CD8-positive, alpha-beta memory T cell (primary cell): ENCODE measurements at regions not wholly inside any gene's neighbourhood (a gene's known extent, or its start where the extent isn't known, plus 50 kb on each side); places are given as distances from the start of the nearest gene placed in this dataset.

Source experiments
- CTCF ChIA-PET: fragments of 350-600 bp; sonication (Branson Sonifier 250); formaldehyde crosslinking; loops from one replicate; lab custom pipeline; 2021; ENCODE audit warnings: antibody characterized with exemption; lab: Charles Lee
- POLR2A ChIA-PET: fragments of 350-600 bp; sonication (Branson Sonifier 250); formaldehyde crosslinking; loops from one replicate; lab custom pipeline; 2021; ENCODE audit warnings: antibody characterized with exemption; lab: Charles Lee
- DNase-seq, 5 donors: peaks; one replicate each; pipeline versions ENCODE4 v3.0.0 to v3.0.0-alpha.2; 2020 to 2022; ENCODE audit warnings: mixed read lengths in 1 of 5
- H3K27ac ChIP-seq: one replicate; pipeline ENCODE4 v1.7.0; 2013; ENCODE audit warnings: low read depth, mild to moderate bottlenecking, low read length, moderate library complexity
- H3K27me3 ChIP-seq: 2 replicates; pipeline ENCODE4 v1.7.0; 2013; ENCODE audit warnings: low read length, mild to moderate bottlenecking; ENCODE audit not compliant: insufficient read depth, poor library complexity, severe bottlenecking
- H3K36me3 ChIP-seq: 2 replicates; pipeline ENCODE4 v1.7.0; 2013; ENCODE audit warnings: mild to moderate bottlenecking, low read length, moderate library complexity; ENCODE audit not compliant: insufficient read depth
- H3K4me1 ChIP-seq: 2 replicates; pipeline ENCODE4 v1.7.0; 2013; ENCODE audit warnings: mild to moderate bottlenecking, low read length, moderate library complexity; ENCODE audit not compliant: insufficient read depth
- H3K4me3 ChIP-seq: 2 replicates; pipeline ENCODE4 v1.7.0; 2013; ENCODE audit warnings: mild to moderate bottlenecking, low read length
- H3K9me3 ChIP-seq: 2 replicates; pipeline ENCODE4 v1.7.0; 2013; ENCODE audit warnings: mild to moderate bottlenecking, low read length
- H3K27ac Mint-ChIP-seq, 8 donors: one replicate each; pipeline ENCODE4 v1.8.0; 2020 to 2021; ENCODE audit warnings: mixed read lengths in 8 of 8, mild to moderate bottlenecking in 6 of 8, inconsistent platforms in 3 of 8, moderate library complexity in 3 of 8
- H3K27me3 Mint-ChIP-seq, 2 donors: one replicate each; pipeline ENCODE4 v1.8.0; 2020 to 2021; ENCODE audit warnings: mixed read lengths in 2 of 2, mild to moderate bottlenecking in 1 of 2, moderate library complexity in 1 of 2
- H3K36me3 Mint-ChIP-seq, 3 donors: one replicate each; pipeline ENCODE4 v1.8.0; 2020 to 2021; ENCODE audit warnings: mixed read lengths in 3 of 3, inconsistent platforms in 1 of 3, mild to moderate bottlenecking in 1 of 3
- H3K4me1 Mint-ChIP-seq, 3 donors: one replicate each; pipeline ENCODE4 v1.8.0; 2020 to 2021; ENCODE audit warnings: mixed read lengths in 3 of 3, inconsistent platforms in 1 of 3, mild to moderate bottlenecking in 1 of 3
- H3K4me3 Mint-ChIP-seq, 7 donors: one replicate each; pipeline ENCODE4 v1.8.0; 2020 to 2021; ENCODE audit warnings: mixed read lengths in 7 of 7, mild to moderate bottlenecking in 6 of 7, moderate library complexity in 4 of 7, inconsistent platforms in 2 of 7
- H3K9me3 Mint-ChIP-seq, 5 donors: one replicate each; pipeline ENCODE4 v1.8.0; 2020 to 2022; ENCODE audit warnings: mixed read lengths in 5 of 5, mild to moderate bottlenecking in 3 of 5, moderate library complexity in 2 of 5, inconsistent platforms in 1 of 5

DNA sequence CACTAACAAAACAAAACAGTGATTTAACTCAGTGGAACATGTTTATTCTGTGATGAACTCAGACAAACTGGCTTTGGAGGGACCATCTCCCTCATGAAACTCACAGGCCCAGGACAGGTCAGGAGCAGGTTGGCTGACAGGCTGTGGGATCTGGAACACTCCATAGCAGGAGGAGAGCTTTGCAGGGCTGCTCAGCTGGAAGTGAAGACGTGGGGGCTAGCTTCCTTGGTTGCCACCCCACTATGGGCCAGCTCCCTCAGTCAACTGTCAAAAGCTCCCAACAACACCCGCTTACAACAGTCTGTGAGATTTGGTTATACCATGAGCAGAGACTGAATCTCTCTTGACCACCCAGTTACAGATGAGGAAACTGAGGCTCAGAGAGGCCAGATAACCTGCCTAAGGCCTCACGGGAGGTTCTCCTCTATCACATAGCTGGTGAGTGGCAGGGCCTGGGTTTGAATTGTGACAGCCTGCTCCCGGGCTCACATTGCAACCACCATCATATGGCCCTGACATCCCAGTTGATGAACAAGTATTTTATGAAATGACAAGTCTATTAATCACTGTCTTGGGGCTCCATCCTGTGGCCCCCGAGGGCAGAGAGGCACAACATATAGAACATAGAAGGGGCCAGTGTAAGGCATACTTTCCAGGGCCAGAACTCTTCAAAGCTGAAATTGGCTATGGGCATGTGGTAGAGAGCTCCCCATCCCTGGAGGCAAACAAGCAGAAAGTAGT lies 473.4 kb downstream of the MN1 start:
- Histone ChIP-seq H3K4me1 (no peaks in the 10 kb centered on the region), H3K27ac (no peak overlapping the region), H3K27me3 (no peaks in the 10 kb centered on the region), H3K36me3 (no peaks in the 10 kb centered on the region), H3K4me3 (no peak overlapping the region), H3K9me3 (no peaks in the 10 kb centered on the region)
- Mint-ChIP-seq H3K9me3 (peaks cover 0 to 2% (median 0%) of the 10 kb centered on the region in 5 donors), H3K27ac (no peak overlapping the region), H3K4me1 (no peaks in the 10 kb centered on the region), H3K4me3 (no peak overlapping the region), H3K27me3 (peaks cover 22 to 30% of the 10 kb centered on the region in 2 donors), H3K36me3 (no peaks in the 10 kb centered on the region)
- ChIA-PET POLR2A (no interaction called here), CTCF (no interaction called here)
- DNase-seq = no peak

DNA sequence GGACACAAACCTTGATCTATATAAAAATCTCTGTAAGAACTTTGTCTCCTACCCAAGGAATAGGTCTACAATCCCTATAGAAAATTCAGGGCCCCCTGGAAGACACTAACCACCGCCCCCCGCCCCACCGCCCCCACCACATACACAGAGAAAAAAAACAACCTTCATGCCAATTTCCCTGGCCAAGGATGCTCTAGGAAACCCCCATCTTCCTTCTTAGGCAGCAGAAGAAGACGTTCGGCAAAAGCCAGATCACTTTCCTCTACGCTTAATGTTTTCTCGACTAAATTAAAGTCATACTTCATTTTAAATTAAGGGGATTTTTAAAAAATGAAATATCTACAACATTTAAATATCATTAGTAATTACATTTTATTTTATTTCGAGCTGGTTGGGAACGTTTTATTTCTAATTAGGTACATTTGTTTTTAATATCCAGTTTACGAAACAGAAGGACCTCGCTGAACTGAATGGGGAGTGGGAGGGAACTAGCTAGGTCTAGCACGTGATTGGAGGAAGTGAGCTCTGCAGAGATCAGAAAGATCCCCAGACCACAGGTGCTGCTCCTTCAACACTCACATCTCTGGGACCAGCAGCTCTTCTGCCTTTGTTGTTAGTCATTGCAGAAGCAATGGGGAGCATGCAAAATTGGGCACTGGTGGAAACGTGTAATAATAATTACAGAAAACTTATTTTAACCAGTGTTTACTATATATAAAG lies 472.3 kb downstream of the MN1 start:
- ChIA-PET CTCF (no interaction called here), POLR2A (no interaction called here)
- Histone ChIP-seq H3K4me3 (no peak overlapping the region), H3K4me1 (no peaks in the 10 kb centered on the region), H3K27ac (no peak overlapping the region), H3K27me3 (no peaks in the 10 kb centered on the region), H3K9me3 (no peaks in the 10 kb centered on the region), H3K36me3 (no peaks in the 10 kb centered on the region)
- no peak overlapping the region for H3K4me3 Mint-ChIP-seq
- peaks cover 0 to 2% (median 0%) of the 10 kb centered on the region in 5 donors for H3K9me3 Mint-ChIP-seq
- no peaks in the 10 kb centered on the region for H3K36me3 Mint-ChIP-seq
- peaks cover 23 to 25% of the 10 kb centered on the region in 2 donors for H3K27me3 Mint-ChIP-seq
- no peaks in the 10 kb centered on the region for H3K4me1 Mint-ChIP-seq
- no peak for DNase-seq
- no peak overlapping the region for H3K27ac Mint-ChIP-seq

DNA sequence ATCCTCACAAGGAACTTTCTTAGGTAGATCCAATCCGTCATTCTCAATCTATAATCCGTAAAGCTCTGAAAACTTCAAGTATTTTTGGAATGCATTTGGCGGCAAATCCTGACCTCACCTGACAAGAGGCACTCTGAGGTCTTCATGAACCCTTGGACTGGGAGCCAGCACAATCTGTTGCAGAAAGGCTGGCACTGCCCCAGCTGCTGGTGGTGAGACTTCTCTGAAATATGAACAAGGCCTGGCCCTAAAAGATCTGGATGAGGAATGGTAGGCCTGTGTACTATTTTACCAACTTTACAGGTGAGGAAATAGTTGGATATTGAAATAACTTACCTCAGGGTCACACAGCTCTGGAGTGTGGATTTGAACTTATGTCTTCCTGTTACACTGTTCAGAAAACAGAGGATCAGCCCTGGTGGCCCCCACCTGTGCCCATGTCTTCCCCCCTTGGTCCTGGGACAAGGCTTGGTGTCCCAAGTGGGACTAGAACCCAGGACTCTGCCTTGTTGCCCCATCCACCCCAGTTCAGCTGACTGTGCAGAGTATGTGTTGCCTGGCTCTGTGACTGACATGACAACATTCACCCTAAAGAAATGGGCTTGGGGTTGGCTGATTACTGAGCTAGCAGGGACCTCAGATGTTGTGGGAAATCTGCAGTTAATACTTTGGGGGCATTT lies 471.4 kb downstream of the MN1 start:
- no peak overlapping the region for H3K27ac ChIP-seq
- Mint-ChIP-seq H3K4me3 (no peak overlapping the region), H3K27me3 (peaks cover 20 to 23% of the 10 kb centered on the region in 2 donors), H3K9me3 (peaks cover 0 to 3% (median 0%) of the 10 kb centered on the region in 5 donors), H3K4me1 (no peaks in the 10 kb centered on the region), H3K36me3 (no peaks in the 10 kb centered on the region), H3K27ac (no peak overlapping the region)
- H3K27me3 ChIP-seq = no peaks in the 10 kb centered on the region
- no peaks in the 10 kb centered on the region for H3K9me3 ChIP-seq
- no peaks in the 10 kb centered on the region for H3K36me3 ChIP-seq
- ChIA-PET POLR2A (no interaction called here), CTCF (no interaction called here)
- DNase-seq = no peak
- no peaks in the 10 kb centered on the region for H3K4me1 ChIP-seq
- no peak overlapping the region for H3K4me3 ChIP-seq

DNA sequence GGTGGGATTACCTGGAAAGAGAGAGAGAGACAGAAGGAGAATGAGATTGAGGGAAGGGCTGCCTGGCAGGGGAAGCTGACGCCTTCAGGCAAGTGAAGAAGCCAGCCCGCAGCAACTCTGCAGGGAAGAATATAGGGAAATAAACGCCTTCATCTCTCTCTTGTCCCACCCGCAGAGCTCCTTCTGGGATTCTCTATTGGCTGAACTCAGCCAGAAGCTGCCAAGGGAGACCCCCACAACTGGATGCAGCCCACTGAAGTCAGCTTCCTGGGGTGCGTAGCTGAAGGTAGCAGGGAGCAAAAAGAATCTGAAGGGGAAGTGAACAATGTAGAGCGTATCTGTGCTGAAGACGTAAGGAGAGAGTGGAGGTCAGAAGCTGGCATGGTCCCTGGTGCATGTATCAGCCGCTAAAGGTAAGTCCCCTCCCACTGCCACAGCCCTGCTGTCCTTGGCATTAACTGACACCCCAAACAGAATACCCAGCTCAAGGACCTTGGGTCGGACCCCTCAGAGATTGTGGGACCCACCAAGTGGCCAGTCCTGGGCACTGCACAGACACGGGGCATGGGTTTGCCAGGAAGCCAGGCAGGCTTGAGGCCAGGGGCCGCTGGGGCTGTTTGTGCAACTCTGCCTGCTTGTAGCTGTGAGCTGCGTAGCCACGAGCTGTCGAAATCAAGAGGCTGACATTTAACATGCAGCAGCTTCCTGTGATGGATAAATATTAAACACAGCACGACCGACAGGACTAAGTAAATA lies 469.9 kb downstream of the MN1 start:
- ChIA-PET POLR2A (no interaction called here), CTCF (no interaction called here)
- H3K9me3 Mint-ChIP-seq = peaks cover 0 to 3% (median 0%) of the 10 kb centered on the region in 5 donors
- Histone ChIP-seq H3K27me3 (no peaks in the 10 kb centered on the region), H3K27ac (no peak overlapping the region), H3K36me3 (no peaks in the 10 kb centered on the region), H3K4me3 (no peak overlapping the region), H3K4me1 (no peaks in the 10 kb centered on the region), H3K9me3 (no peaks in the 10 kb centered on the region)
- no peak overlapping the region for H3K4me3 Mint-ChIP-seq
- DNase-seq = no peak
- no peak overlapping the region for H3K27ac Mint-ChIP-seq
- H3K4me1 Mint-ChIP-seq = no peaks in the 10 kb centered on the region
- peaks cover 13 to 16% of the 10 kb centered on the region in 2 donors for H3K27me3 Mint-ChIP-seq
- no peaks in the 10 kb centered on the region for H3K36me3 Mint-ChIP-seq

DNA sequence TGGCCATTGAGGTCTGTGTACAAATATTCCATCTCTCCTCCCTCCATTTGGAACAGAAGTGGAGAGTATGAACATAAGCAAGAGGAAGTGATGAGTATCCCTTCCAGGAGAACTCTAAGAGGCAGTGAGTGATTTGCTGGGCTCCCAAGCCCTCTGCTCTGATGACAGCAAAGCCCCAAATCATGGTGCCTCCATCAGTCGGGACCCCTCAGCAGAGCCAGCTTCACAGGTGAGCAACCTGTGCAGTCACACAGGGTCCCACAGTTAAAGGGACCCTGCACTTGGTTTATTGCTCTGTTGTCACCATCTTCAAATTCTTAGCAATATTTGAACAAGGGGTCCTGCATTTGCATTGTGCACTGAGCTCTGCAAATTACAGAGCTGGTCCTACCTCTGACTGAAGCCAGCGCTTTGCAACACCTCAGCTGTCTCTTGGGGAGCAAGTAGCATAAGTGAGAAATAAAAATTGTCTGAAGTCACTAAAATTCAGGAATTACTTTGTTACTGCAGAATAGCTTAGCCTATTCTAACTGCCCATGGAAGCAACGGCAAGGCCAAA lies 466.4 kb downstream of the MN1 start:
- CTCF ChIA-PET = no interaction called here

DNA sequence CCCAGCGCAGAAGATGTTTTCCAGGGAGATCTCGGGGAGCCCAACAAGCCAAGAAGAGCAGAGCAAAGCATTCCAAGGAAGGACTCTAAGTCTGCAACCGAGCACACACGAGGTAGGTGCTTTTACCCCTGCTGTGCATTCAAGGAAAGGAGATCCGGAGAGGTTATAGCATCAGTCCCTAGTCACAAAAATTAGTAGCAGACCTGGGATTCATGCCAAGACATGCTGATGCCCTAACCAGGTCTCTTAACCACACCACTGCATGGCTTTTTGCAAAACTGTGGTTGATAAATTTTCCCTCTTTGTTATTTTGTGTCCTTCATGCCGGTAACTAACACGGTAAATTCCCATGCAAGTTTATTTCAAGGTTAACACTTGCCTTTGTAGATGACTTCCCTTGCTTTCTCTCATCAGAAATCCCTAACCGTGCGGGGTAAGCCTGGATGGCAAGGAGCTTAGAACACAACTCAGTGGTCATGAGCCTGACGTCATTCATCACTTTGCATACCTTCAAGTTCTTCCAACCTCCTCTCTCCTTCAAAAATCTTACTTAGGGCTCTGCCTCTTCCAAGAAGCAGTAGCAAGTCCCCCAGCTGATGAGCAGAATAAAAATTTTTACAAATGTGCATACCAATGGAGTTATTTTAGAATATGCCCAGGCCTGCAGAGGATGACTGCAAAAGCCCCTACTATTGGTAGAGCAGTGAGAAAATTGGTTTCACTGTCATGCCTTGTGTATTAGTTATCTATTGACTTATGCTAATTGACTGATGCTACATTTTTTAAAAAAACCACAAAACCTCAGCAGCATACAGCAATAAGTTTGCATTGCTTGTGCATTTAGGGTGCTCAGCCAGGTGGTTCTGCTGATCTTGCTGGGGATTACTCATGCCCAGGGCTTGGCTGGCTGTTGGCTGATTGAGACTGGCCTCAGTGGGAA lies 465.1 kb downstream of the MN1 start:
- CTCF ChIA-PET = no interaction called here
- Mint-ChIP-seq H3K27me3 (peaks cover 4 to 6% of the 10 kb centered on the region in 2 donors), H3K27ac (no peak overlapping the region)

More for the DNA sequence above, 466.4 kb downstream of the MN1 start:
- Histone ChIP-seq H3K4me1 (no peaks in the 10 kb centered on the region), H3K36me3 (no peaks in the 10 kb centered on the region), H3K4me3 (no peak overlapping the region), H3K9me3 (no peaks in the 10 kb centered on the region), H3K27me3 (no peaks in the 10 kb centered on the region), H3K27ac (no peak overlapping the region)
- Mint-ChIP-seq H3K4me1 (no peaks in the 10 kb centered on the region), H3K9me3 (peaks cover 0 to 3% (median 0%) of the 10 kb centered on the region in 5 donors), H3K4me3 (no peak overlapping the region), H3K27me3 (peaks cover 8 to 11% of the 10 kb centered on the region in 2 donors), H3K27ac (no peak overlapping the region), H3K36me3 (no peaks in the 10 kb centered on the region)
- DNase-seq = no peak
- POLR2A ChIA-PET = no interaction called here

DNA sequence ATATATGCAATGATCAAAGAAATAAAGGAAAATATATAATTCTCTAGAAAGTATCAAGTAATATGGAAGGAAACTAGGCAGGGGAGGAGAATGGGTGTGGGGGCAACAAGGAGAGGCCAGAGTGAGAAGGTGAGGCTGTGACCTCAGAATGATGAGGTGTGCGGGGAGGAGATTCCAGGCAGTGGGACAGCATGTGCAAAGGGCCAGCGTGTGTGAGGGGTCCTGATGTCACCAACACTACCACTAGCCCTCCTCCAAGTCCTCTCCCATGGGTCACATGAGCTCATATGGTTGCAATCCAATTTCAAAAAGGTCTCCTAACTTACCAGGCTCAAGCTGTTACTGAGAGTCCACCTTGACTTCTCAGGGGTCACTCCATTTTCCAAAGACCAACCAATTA lies 463.9 kb downstream of the MN1 start:
- H3K36me3 ChIP-seq = no peaks in the 10 kb centered on the region
- Mint-ChIP-seq H3K4me1 (no peaks in the 10 kb centered on the region), H3K36me3 (no peaks in the 10 kb centered on the region), H3K9me3 (peaks cover 0 to 5% (median 2%) of the 10 kb centered on the region in 5 donors), H3K27me3 (peaks cover 5% of the 10 kb centered on the region in 2 donors), H3K27ac (no peak overlapping the region), H3K4me3 (no peak overlapping the region)
- no peaks in the 10 kb centered on the region for H3K27me3 ChIP-seq
- H3K27ac ChIP-seq = no peak overlapping the region
- H3K9me3 ChIP-seq = no peaks in the 10 kb centered on the region
- ChIA-PET POLR2A (no interaction called here), CTCF (no interaction called here)
- DNase-seq = no peak
- H3K4me1 ChIP-seq = no peaks in the 10 kb centered on the region
- no peak overlapping the region for H3K4me3 ChIP-seq

More for the DNA sequence above, 465.1 kb downstream of the MN1 start:
- peaks cover 0 to 3% (median 0%) of the 10 kb centered on the region in 5 donors for H3K9me3 Mint-ChIP-seq
- H3K36me3 Mint-ChIP-seq = no peaks in the 10 kb centered on the region
- Histone ChIP-seq H3K9me3 (no peaks in the 10 kb centered on the region), H3K4me3 (no peak overlapping the region), H3K36me3 (no peaks in the 10 kb centered on the region), H3K27ac (no peak overlapping the region), H3K27me3 (no peaks in the 10 kb centered on the region), H3K4me1 (no peaks in the 10 kb centered on the region)
- H3K4me3 Mint-ChIP-seq = no peak overlapping the region
- DNase-seq = no peak
- no peaks in the 10 kb centered on the region for H3K4me1 Mint-ChIP-seq
- POLR2A ChIA-PET = no interaction called here
